ENCODE measurements at regions not wholly inside any gene's neighbourhood (a gene's known extent, or its start where the extent isn't known, plus 50 kb on each side); places are given as distances from the start of the nearest gene placed in this dataset.

DNA sequence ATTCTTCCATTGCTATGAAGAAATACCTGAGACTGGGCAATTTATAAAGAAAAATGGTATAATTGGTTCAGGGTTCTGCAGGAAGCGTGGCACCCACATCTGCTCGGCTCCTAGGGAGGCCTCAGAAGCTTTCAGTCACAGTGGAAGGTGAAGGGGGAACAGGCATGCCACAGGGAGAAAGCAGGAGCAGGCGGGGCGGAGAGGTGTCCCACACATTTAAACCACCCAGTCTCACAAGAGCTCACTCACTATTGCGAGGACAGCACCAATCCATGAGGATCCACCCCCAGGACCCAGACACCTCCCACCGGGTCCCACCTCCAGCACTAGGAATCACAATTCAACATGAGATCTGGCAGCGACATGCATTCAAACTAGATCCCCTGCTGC lies 56.0 kb upstream of the C14orf180 start:
- DNase-seq (ENCODE audit: low read depth) = no peak

GRCh38 chr14:104524726-104525125 lies 54.8 kb upstream of the C14orf180 start:
- DNase-seq (ENCODE audit: low read depth) = no peak

DNA sequence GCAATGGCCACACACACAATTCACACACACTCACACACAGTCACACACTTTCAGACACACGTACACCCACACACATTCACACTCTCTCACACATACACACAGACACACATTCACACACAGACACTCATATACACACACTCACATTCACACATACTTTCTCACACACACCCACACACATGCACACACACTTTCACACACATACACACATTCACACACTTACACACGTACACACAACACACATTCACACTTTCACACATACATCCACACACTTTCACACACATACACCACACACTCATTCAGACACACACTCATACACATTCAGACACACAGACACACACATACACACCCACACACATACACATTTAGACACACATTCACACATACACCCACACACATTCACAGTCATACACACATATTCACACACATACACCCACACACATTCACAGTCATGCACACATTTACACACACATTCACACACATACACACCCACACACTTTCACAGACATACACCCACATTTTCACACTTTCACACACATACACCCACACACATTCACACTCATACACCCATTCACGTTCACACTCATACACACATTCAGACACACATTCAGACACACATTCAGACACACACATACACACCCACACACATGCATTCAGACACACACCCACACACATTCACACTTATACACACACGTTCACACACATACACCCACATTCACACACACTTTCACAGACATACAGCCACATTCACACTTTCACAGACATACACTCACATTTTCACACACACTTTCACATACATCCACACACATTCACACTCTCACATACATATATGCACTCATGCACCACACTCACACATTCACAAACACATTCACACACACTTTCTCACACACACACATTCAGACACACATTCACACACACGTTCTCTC lies 52.6 kb upstream of the C14orf180 start:
- no peak for DNase-seq (ENCODE audit: low read depth)

- DNase-seq (ENCODE audit: low read depth) = no peak
These were observed 51.6 kb upstream of the C14orf180 start for GRCh38 chr14:104527857-104528459.

DNA sequence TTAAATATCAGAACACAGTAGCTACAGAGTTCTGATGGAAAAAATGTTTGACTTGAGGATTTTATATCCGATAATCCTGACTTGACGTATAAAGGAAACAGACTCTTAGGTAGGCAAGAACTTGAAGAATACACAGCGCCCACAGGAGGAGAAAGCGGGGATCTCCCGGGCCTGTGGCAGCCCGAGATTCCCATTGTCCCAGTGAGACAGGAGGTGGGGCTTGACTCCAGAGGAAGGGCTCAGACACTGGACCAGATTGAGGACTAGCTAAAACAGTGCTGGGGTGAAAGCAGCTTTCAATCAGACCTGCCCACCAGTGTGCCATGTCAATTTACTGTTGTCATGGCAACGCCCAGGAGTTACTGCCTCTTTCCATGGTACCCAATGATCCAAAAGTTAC lies 51.1 kb upstream of the C14orf180 start:
- DNase-seq (ENCODE audit: low read depth) = no peak

Measured in myocyte (in vitro differentiated cells).